MM.1S (cell line): ENCODE measurements at regions not wholly inside any gene's neighbourhood (a gene's known extent, or its start where the extent isn't known, plus 50 kb on each side); places are given as distances from the start of the nearest gene placed in this dataset.

ENCODE experiments used
- DNase-seq: peaks from one replicate; pipeline ENCODE4 v3.0.0-alpha.2; 2015
- H2AFZ ChIP-seq: fragments of 300-600 bp; sonication (generic); 2 replicates; pipeline ENCODE4 v1.6.0; 2016; ENCODE audit warnings: antibody characterized with exemption, low read length
- H3F3A ChIP-seq: fragments of 300-600 bp; sonication (generic); 2 replicates; pipeline ENCODE4 v1.6.1; 2016; ENCODE audit warnings: mild to moderate bottlenecking, antibody characterized with exemption, low read length, moderate library complexity, mixed read lengths; ENCODE audit not compliant: insufficient read depth
- H3K27ac ChIP-seq: fragments of 300-600 bp; sonication (generic); 2 replicates; pipeline ENCODE4 v1.5.1; 2016; ENCODE audit warnings: mild to moderate bottlenecking, low read length
- H3K27me3 ChIP-seq: fragments of 300-600 bp; sonication (generic); replicated peaks from 2 replicates; pipeline ENCODE4 v1.6.0; 2016; ENCODE audit warnings: low read length; ENCODE audit not compliant: insufficient read depth
- H3K36me3 ChIP-seq: fragments of 300-600 bp; sonication (generic); replicated peaks from 2 replicates; pipeline ENCODE4 v1.6.1; 2016; ENCODE audit warnings: mild to moderate bottlenecking, low read length, mixed read lengths; ENCODE audit not compliant: insufficient read depth
- H3K4me1 ChIP-seq: fragments of 300-600 bp; sonication (generic); 2 replicates; pipeline ENCODE4 v1.6.1; 2016; ENCODE audit warnings: low read length, mixed read lengths
- H3K4me2 ChIP-seq: fragments of 300-600 bp; sonication (generic); 2 replicates; pipeline ENCODE4 v1.6.0; 2016; ENCODE audit warnings: low read depth, low read length
- H3K4me3 ChIP-seq: fragments of 300-600 bp; sonication (generic); 2 replicates; pipeline ENCODE4 v1.5.1; 2016; ENCODE audit warnings: low read length, mixed read lengths
- H3K79me2 ChIP-seq: fragments of 300-600 bp; sonication (generic); 2 replicates; pipeline ENCODE4 v1.6.1; 2016; ENCODE audit warnings: mixed run types, low read length, mixed read lengths
- H3K9ac ChIP-seq: fragments of 300-600 bp; sonication (generic); 2 replicates; pipeline ENCODE4 v1.6.1; 2016; ENCODE audit warnings: low read length, mixed read lengths
- H3K9me2 ChIP-seq: fragments of 300-600 bp; sonication (generic); replicated peaks from 2 replicates; pipeline ENCODE4 v1.6.1; 2016; ENCODE audit warnings: mild to moderate bottlenecking, low read length, mixed read lengths; ENCODE audit not compliant: insufficient read depth
- H3K9me3 ChIP-seq: fragments of 300-600 bp; sonication (generic); replicated peaks from 2 replicates; pipeline ENCODE4 v1.6.1; 2016; ENCODE audit warnings: mild to moderate bottlenecking, low read length, mixed read lengths; ENCODE audit not compliant: insufficient read depth
- H4K20me1 ChIP-seq: fragments of 300-600 bp; sonication (generic); 2 replicates; pipeline ENCODE4 v1.6.1; 2016; ENCODE audit warnings: mild to moderate bottlenecking, low read length, moderate library complexity, mixed read lengths; ENCODE audit not compliant: insufficient read depth
- EZH2 ChIP-seq: fragments of 300-600 bp; sonication (generic); optimal IDR thresholded peaks from 2 replicates; pipeline ENCODE3; 2017; ENCODE audit warnings: low read depth, mild to moderate bottlenecking, antibody characterized with exemption, low read length, mixed read lengths
- EZH2phosphoT487 ChIP-seq: fragments of 300-600 bp; sonication (generic); IDR thresholded peaks from 2 replicates; pipeline ENCODE4 v1.6.1; 2018; ENCODE audit warnings: antibody characterized with exemption, low read length
- TF ChIP-seq, protein P1 (sequence below): fragments of 300-600 bp; sonication (generic); IDR thresholded peaks from 2 replicates; pipeline ENCODE4 v1.5.1; 2016; ENCODE audit warnings: antibody characterized with exemption, low read length, mixed read lengths

DNA sequence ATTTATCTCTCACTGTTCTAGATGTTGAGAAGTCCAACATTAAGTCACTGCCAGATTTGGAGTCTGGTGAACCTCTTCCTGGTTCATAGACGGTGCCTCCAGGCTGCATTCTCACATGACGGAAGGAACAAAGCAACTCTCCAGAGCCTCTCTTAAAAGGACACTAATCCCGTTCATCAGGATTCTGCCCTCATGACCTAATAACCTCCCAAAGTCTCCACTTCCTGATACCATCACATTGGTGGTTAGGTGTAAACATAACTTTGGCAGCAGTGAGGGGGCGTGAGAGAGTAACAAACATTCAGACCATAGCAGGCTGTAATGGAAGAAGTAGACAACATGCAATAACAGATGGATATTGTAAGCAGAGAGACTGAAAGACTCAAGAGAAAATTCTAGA, 388.6 kb downstream of the PDHA2 start:
- Histone ChIP-seq H4K20me1 (no peaks in the 10 kb centered on the region), H3K79me2 (no peaks in the 10 kb centered on the region), H3K27ac (no peak overlapping the region), H3F3A (no peaks in the 10 kb centered on the region), H3K27me3 (no peaks in the 10 kb centered on the region), H3K9ac (no peak overlapping the region), H3K4me1 (no peaks in the 10 kb centered on the region), H3K4me3 (no peak overlapping the region), H3K36me3 (no peaks in the 10 kb centered on the region), H3K9me2 (no peaks in the 10 kb centered on the region), H3K9me3 (no peaks in the 10 kb centered on the region), H3K4me2 (no peak overlapping the region), H2AFZ (no peak overlapping the region)
- TF ChIP-seq, protein P1, sequence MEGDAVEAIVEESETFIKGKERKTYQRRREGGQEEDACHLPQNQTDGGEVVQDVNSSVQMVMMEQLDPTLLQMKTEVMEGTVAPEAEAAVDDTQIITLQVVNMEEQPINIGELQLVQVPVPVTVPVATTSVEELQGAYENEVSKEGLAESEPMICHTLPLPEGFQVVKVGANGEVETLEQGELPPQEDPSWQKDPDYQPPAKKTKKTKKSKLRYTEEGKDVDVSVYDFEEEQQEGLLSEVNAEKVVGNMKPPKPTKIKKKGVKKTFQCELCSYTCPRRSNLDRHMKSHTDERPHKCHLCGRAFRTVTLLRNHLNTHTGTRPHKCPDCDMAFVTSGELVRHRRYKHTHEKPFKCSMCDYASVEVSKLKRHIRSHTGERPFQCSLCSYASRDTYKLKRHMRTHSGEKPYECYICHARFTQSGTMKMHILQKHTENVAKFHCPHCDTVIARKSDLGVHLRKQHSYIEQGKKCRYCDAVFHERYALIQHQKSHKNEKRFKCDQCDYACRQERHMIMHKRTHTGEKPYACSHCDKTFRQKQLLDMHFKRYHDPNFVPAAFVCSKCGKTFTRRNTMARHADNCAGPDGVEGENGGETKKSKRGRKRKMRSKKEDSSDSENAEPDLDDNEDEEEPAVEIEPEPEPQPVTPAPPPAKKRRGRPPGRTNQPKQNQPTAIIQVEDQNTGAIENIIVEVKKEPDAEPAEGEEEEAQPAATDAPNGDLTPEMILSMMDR = no peak
- TF ChIP-seq EZH2phosphoT487 = no peak
- TF ChIP-seq EZH2 = no peak
- DNase-seq = no peak

DNA sequence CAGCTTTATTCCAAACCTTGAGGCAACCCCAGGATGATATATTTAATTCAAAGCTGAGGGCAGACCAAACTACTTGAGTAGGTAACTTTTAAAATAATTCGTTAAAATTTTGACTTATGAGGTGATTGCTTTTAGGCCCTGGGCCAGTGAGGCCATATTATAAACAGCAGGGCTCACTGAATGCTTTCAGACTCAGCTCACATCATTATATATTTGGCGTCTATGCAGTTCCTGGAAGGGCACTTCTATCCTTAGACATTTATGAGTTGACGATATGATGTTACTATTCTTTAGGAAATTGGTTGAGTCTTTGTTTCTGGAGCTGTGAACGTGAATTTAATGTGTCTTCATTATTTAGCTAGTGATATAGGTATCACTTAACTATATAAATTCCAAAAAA, 400.1 kb downstream of the PDHA2 start:
- Histone ChIP-seq H3K27me3 (no peaks in the 10 kb centered on the region), H3K36me3 (no peaks in the 10 kb centered on the region), H3K9me3 (no peaks in the 10 kb centered on the region), H3K79me2 (no peaks in the 10 kb centered on the region), H3K4me2 (no peak overlapping the region), H3F3A (no peaks in the 10 kb centered on the region), H3K4me3 (no peak overlapping the region), H4K20me1 (no peaks in the 10 kb centered on the region), H2AFZ (no peak overlapping the region), H3K9ac (no peak overlapping the region), H3K27ac (no peak overlapping the region), H3K4me1 (no peaks in the 10 kb centered on the region), H3K9me2 (no peaks in the 10 kb centered on the region)
- TF ChIP-seq EZH2phosphoT487 (no peak), EZH2 (no peak)
- TF ChIP-seq, protein P1 = no peak
- DNase-seq = no peak

DNA sequence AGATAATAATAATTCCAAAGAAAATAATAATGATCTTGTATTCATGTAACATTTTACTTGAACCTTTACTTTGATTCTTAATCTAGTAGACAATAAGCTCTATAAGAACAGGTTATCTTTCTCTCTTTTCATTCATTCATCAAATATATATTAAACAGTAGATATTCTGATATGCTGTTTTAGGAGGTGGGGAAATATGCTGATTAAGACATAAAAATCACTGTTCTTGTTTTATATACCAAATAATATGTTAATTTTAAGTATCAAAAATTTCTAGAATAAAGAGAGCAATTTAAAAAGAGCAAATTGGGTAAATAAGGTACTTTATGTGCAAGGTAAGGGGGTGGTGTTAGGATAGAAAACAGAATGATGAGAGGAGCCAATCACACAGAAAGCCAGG, 401.9 kb downstream of the PDHA2 start:
- no peak overlapping the region for H3K4me2 ChIP-seq

More for the DNA sequence above, 401.9 kb downstream of the PDHA2 start:
- H3K27me3 ChIP-seq = no peaks in the 10 kb centered on the region
- no peak overlapping the region for H3K27ac ChIP-seq
- H4K20me1 ChIP-seq = no peaks in the 10 kb centered on the region
- TF ChIP-seq, protein P1 = no peak
- TF ChIP-seq EZH2phosphoT487 (no peak), EZH2 (no peak)
- H3F3A ChIP-seq = no peaks in the 10 kb centered on the region
- H3K9me3 ChIP-seq = no peaks in the 10 kb centered on the region
- no peaks in the 10 kb centered on the region for H3K36me3 ChIP-seq
- H3K4me1 ChIP-seq = no peaks in the 10 kb centered on the region
- no peak overlapping the region for H3K4me3 ChIP-seq
- no peak overlapping the region for H2AFZ ChIP-seq
- no peak for DNase-seq
- H3K9ac ChIP-seq = no peak overlapping the region
- no peaks in the 10 kb centered on the region for H3K79me2 ChIP-seq
- H3K9me2 ChIP-seq = no peaks in the 10 kb centered on the region
